ENCODE measurements at regions not wholly inside any gene's neighbourhood (a gene's known extent, or its start where the extent isn't known, plus 50 kb on each side); places are given as distances from the start of the nearest gene placed in this dataset.

GRCh38 chr1:72846476-72847278 is 564.3 kb upstream of the NEGR1 start:
- Histone ChIP-seq H3K27ac (ENCODE audit: insufficient read depth, low read depth, low read length) (no peak overlapping the region), H3K9me1 (replicated peaks; ENCODE audit: control insufficient read depth, extremely low read depth, insufficient read depth, low read length) (no peaks in the 10 kb centered on the region), H2AFZ (ENCODE audit: low read depth, low read length) (no peak overlapping the region), H3K79me2 (ENCODE audit: control insufficient read depth, insufficient read depth, low read length) (no peaks in the 10 kb centered on the region), H3K36me3 (ENCODE audit: control insufficient read depth in 2 of 2, extremely low read depth in 1 of 2, insufficient read depth in 2 of 2, low read length in 2 of 2) (no peaks in the 10 kb centered on the region), H4K20me1 (replicated peaks; ENCODE audit: control insufficient read depth, extremely low read depth, insufficient read depth, low read length) (no peaks in the 10 kb centered on the region), H3K4me3 (replicated peaks in 1 of 3; ENCODE audit: insufficient read depth in 1 of 3, low read depth in 1 of 3, low read length in 3 of 3) (no peak overlapping the region), H3K4me2 (ENCODE audit: insufficient read depth, low read length) (no peak overlapping the region), H3K9me3 (replicated peaks; ENCODE audit: control insufficient read depth, insufficient read depth, low read length) (no peaks in the 10 kb centered on the region), H3K9ac (replicated peaks; ENCODE audit: extremely low read depth, insufficient read depth, low read length) (no peak overlapping the region), H3K27me3 (ENCODE audit: control insufficient read depth in 2 of 2, insufficient read depth in 2 of 2, low read length in 2 of 2) (no peaks in the 10 kb centered on the region), H3K4me1 (ENCODE audit: control insufficient read depth, extremely low read depth, insufficient read depth, low read length) (no peaks in the 10 kb centered on the region)
- POLR2A ChIA-PET = interaction anchor here (0.6 kb wide), 1 partner anchor 8 kb away, joined by 3 read pairs; no protein-coding TSS in a partner anchor
- BruUV-seq (replicated peaks) = no TSS peak
- intact Hi-C loops (cut with micrococcal nuclease) (loop anchor here (5.0 to 10.0 kb wide), 3 partner anchors 224 to 1754 kb away; partner anchors contain the start of gene NEGR1), dilution Hi-C loops (cut with MboI; ENCODE audit: extremely low pct_ligation_motif_present, low sequenced_read_pairs) (no loop called here)
- FAIRE-seq (peak; percentile 56), DNase-seq (ENCODE audit: low read depth, low spot score) (peak; percentile 90)
- no peak for TF ChIP-seq MAX (IDR thresholded peaks at IDR 0.05; ENCODE audit: insufficient read depth, insufficient read length)
- TF ChIP-seq CTCF (IDR thresholded peaks at IDR 0.05; ENCODE audit: extremely low read depth in 1 of 2, insufficient read depth in 1 of 2, low read depth in 1 of 2, low read length in 2 of 2) = no peak
- no peak for TF ChIP-seq JUN (IDR thresholded peaks at IDR 0.05; ENCODE audit: borderline replicate concordance, insufficient read depth, insufficient read length, low read depth)
- TF ChIP-seq GATA2 (IDR thresholded peaks at IDR 0.05; ENCODE audit: insufficient read depth, insufficient read length, low read depth, low read length) = no peak
- no peak for TF ChIP-seq POLR2AphosphoS5 (IDR thresholded peaks at IDR 0.05; ENCODE audit: insufficient read depth, low read depth, low read length)
- no peak for TF ChIP-seq POLR2A (IDR thresholded peaks at IDR 0.05; ENCODE audit: low read depth, low read length)
- no peak for TF ChIP-seq MYC (IDR thresholded peaks at IDR 0.05; ENCODE audit: low read depth, low read length)
- TF ChIP-seq EZH2 (IDR thresholded peaks at IDR 0.05; ENCODE audit: borderline replicate concordance, low read depth, low read length, severe bottlenecking) = no peak
- TF ChIP-seq FOS (IDR thresholded peaks at IDR 0.05; ENCODE audit: borderline replicate concordance, insufficient read depth, low read length) = no peak
- CTCF ChIA-PET = interaction anchor here (1.1 to 1.9 kb wide), 6 partner anchors 223 to 1651 kb away, joined by 3 to 7 read pairs (median 4); no protein-coding TSS in a partner anchor

Measured in endothelial cell of umbilical vein (primary cell).